ENCODE measurements at regions not wholly inside any gene's neighbourhood (a gene's known extent, or its start where the extent isn't known, plus 50 kb on each side); places are given as distances from the start of the nearest gene placed in this dataset.
"Not testable (repeated sequence)": the region's sequence is repeated elsewhere in the genome, so short reads cannot be mapped to it uniquely, and the experiment has no call there.

GRCh38 chr2:48045613-48046012 is 139.3 kb upstream of the FBXO11 start:
- DNase-seq = no peak

- no peak for DNase-seq
These were observed 142.3 kb upstream of the FBXO11 start for GRCh38 chr2:48048476-48049171.

DNA sequence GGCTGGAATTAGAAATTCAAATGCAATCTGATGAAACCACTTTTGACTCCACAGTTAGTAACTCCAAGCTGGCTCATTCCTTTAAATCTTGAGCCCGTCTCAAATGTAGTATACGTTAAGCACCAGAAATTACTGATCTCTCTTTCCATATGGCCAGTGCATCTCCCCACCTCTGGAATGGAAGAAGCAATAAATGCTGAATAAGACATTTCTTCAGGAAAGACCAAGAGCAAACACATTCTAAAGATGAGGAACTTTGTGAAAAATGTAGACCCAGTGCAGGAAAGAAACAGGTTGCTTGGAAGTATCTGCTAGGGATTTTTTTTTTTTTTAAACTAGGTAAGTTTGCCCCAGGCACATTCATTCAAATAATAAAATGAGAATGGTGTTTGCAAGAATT is 143.1 kb upstream of the FBXO11 start:
- no peak for DNase-seq

DNA sequence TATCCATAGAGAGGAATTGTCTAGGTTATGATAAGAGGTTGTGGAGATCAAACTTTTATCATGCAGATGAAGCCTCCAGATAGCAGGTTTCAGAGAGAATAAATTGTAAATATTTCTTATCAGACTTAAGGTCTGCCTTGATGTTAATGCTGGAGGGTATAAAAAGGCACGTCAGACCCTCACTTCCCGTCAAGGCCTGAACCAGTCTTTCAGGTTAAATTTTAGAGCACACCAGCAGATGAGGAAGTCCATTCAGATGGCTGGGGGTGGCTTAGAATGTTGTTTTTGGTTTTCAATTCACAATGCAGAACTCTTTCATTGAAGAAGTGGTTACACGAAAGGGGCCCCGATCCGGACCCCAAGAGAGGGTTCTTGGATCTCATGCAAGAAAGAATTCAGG is 144.4 kb upstream of the FBXO11 start:
- DNase-seq = no peak

- no peak for DNase-seq
These were observed 153.7 kb upstream of the FBXO11 start for GRCh38 chr2:48059975-48060374.

GRCh38 chr2:48061656-48062055 is 155.4 kb upstream of the FBXO11 start:
- DNase-seq = not testable (repeated sequence)

- no peak for DNase-seq
These were observed 158.8 kb upstream of the FBXO11 start for GRCh38 chr2:48065096-48065495.

DNA sequence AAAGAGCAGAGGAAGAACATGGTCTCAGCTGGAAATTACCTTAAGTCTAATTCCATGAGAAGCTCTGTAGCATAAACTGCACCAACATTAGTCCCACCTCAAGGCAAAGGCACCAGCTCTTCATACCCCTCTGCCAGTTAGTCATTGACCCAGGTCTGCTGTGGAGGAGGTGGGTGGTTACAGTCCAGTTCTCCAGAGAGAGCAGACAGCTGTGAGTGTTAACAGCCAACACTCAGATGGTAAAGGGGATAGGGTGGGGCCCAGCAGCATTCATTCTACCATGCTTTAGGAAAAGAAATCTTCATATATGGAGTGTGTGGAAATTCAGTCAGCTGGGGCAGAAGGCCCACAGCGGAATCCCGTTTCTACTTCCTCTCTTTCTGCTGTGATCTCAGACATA is 159.7 kb upstream of the FBXO11 start:
- no peak for DNase-seq

DNA sequence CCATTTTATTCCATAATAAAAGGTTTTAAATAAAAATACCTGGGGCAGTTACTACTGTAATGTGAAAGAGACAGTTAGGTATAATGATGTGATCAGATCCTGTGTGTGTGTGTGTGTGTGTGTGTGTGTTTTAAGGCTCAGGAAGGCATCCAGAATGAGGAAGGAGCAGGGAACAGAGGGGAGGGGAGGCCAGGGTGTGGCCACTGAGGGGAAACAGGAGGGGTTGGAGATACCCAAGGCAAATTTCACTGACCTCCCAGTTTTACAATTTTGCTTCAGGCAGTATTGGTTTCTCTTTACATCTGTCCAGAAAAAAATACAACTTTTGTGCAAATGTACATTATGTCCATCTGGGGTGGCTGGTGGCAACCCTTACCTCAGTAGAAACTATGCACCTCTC is 163.5 kb upstream of the FBXO11 start:
- no peak for DNase-seq

GRCh38 chr2:48070415-48070814 is 164.1 kb upstream of the FBXO11 start:
- DNase-seq = no peak

DNA sequence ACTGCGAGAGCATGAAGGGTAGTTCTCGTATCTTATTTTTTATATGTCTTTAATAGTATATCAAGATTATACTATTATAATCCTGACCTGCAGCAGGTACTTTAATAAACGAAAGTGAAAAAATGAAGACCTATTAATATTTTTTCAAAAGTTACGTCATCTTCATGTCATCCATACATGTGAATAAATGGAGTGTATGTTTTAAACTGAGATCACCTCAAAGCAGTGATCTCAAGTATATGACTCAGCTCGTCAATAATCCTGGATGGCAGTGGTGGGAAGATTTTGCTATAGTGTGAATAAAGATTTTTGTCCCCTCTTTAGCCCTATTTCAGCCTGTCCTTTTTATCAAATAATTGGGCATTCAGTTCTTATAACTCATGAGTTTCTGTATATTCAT is 166.3 kb upstream of the FBXO11 start:
- no peak for DNase-seq

- DNase-seq = no peak
These were observed 169.3 kb upstream of the FBXO11 start for GRCh38 chr2:48075631-48076030.

DNA sequence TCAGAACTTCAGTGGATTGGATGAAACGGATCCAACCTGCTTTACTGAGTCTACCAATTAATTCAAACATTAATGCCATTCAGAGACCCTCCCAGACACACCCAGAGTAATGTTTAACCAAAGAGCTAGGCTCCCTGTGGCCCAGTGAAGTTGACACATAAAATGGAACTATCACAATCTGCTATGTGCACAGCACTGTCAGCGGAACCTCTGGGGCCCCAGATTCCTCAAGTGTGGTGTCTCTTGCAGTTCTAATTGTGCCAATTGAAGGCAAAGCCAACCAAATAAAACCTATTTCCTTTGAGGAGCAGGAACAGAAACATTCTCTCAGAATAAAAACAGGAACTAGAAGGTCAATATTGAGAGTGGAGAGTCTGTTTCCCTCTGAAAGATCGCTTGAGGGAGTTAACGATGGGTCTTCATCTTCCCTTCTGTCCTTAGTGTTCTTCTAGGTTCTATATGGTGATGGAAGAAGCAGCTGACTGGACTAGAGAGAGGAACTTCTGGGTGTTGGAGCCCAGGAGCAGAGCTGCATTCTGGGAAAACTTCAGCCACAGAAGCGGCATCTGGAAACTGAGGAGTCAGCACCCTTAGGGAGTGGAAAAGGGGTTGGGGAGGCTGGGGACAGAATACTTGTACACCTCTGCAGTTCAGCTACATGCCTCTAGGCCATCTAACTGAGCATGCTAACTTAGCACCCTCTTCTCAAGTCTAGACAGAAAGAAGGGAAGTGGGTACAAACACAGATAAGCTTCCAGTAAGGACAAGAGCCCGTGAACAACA is 174.4 kb upstream of the FBXO11 start:
- no peak for DNase-seq

- DNase-seq = no peak
These were observed 175.0 kb upstream of the FBXO11 start for GRCh38 chr2:48081317-48081628.

- no peak for DNase-seq
These were observed 179.6 kb upstream of the FBXO11 start for GRCh38 chr2:48085888-48086287.

- DNase-seq = no peak
These were observed 182.7 kb upstream of the FBXO11 start for GRCh38 chr2:48088994-48089393.

GRCh38 chr2:48089644-48090043 is 183.3 kb upstream of the FBXO11 start:
- no peak for DNase-seq

GRCh38 chr2:48092846-48093803 is 186.8 kb upstream of the FBXO11 start:
- DNase-seq = no peak

DNA sequence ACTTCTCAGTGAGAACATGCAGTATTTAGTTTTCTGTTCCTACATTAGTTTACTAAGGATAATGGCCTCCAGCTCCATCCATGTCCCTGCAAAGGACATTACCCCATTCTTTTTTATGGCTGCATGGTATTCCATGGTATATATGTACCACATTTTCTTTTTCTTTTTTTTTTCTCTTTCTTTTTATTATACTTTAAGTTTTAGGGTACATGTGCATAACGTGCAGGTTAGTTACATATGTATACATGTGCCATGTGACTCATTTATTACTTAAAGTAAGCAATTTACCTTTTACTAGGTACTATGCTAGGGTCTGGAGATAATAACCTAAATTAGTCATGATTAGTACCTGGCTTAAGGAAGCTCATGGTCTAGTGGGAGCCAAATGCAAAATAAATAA is 190.5 kb upstream of the FBXO11 start:
- DNase-seq = not testable (repeated sequence)

DNA sequence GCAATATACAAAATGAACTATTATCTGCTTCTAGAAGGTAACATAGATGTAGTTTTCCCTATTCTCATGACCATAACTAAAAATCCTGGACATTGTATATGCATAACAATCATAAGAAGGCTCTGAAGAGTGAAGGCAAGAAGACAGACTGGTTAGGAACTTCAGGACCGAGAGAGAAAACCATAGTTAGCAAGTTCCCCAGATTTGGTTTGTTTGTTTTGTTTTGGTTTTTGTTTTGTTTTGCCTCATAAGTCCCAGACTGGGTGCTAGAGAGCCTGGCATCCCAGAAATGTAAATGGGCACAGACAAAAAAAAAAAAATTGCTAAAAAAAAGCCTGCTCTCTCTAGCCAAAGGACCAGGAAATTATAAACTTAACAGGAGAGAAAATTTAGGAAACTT is 192.2 kb upstream of the FBXO11 start:
- no peak for DNase-seq

DNA sequence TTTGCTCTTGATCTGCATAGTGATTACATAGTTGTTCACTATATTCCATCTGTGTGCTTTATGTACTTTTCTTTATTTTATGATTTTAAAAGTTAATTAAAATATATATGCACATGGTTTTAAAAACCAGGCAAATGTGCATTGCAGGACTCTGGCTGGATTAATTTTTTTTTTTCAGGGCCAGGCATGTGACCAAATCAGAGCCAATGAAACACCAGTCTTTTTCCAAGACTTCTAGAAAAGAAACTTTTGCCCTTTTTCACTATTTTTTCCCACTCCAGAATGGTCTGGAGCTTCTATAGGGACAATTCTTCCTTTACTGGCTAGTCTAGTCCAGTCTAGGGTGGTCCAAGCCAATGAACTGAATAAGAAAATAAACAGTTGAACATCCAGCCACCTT is 198.1 kb upstream of the FBXO11 start:
- DNase-seq = no peak

- DNase-seq = no peak
These were observed 199.6 kb upstream of the FBXO11 start for GRCh38 chr2:48105848-48106247.

DNA sequence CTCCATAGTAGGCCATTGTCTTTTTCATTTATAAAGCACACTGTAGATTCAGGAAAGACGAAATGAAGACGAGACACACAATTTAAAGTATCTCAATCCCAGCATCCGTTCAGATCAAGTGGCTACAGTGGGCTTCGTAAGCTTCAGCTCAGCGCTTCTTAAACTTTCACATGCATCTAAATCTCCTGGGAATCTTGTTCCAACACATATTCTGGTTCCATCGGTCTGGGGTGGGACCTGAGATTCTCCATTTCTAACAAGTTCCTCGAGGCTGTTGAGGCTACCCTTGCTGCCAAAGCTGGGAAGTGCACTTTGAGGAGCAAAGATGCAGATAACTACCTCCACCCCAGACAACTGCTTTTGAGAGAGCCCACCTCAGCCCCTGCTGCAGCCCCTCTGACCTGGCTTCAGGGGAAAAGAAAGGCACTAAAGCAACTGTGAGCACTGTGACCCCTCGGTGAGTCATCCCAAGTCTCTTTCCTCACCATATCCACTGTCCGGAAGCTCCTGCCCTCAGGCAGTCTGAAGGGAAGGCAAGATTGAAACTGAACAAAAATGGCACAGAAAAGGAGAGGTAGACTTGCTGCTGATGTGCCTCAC is 201.1 kb upstream of the FBXO11 start:
- no peak for DNase-seq

All from NCI-H345 (cell line).